ENCODE measurements at regions not wholly inside any gene's neighbourhood (a gene's known extent, or its start where the extent isn't known, plus 50 kb on each side); places are given as distances from the start of the nearest gene placed in this dataset.

DNA sequence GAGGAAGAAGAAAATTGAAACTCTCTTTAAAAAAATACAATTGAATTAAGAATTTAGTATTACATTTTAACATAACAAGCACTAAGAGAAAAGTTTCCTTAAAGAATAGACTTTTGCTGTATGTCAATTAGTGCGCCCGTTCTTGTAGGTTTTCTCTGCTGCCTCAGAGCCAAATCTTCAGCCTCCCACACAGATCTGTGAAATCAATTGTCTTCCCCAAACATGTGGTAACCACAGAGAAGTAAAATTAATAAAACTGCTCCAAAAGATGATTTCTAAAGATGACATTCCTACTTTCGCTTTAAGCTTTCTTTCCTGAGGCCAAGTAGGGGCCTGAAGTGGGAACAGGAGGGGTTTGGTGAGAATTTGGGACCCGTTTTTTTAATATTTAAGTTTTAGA, 113.2 kb upstream of the ADO start:
- no peak for TF ChIP-seq CTCF (IDR thresholded peaks at IDR 0.05)
- TF ChIP-seq POLR2A (IDR thresholded peaks at IDR 0.05) = no peak
